Stimulated activated CD4-positive, alpha-beta T cell treated with anti-CD3 and anti-CD28 coated beads, Interleukin-12 subunit alpha, Interleukin-12 subunit beta, amount 100 ng/mL, for 48 hours (primary cell): ENCODE measurements at regions not wholly inside any gene's neighbourhood (a gene's known extent, or its start where the extent isn't known, plus 50 kb on each side); places are given as distances from the start of the nearest gene placed in this dataset.

Experiments used
- DNase-seq, 3 donors: peaks; one replicate each; pipeline ENCODE4 v3.0.0-alpha.2; 2020; ENCODE audit warnings: low read depth in 2 of 3, low spot score in 1 of 3

GRCh38 chr11:104451197-104451893 lies 287.4 kb upstream of the PDGFD start:
- DNase-seq = no peak

GRCh38 chr11:104443387-104443786 lies 279.4 kb upstream of the PDGFD start:
- DNase-seq = no peak

- DNase-seq = no peak
Measured at GRCh38 chr11:104442321-104442720, 278.4 kb upstream of the PDGFD start.

- DNase-seq = no peak
Measured at GRCh38 chr11:104435494-104435893, 271.5 kb upstream of the PDGFD start.

- no peak for DNase-seq
Measured at GRCh38 chr11:104433751-104434150, 269.8 kb upstream of the PDGFD start.

- no peak for DNase-seq
Measured at GRCh38 chr11:104432981-104433380, 269.0 kb upstream of the PDGFD start.

- no peak for DNase-seq
Measured at GRCh38 chr11:104432526-104432925, 268.6 kb upstream of the PDGFD start.

GRCh38 chr11:104422324-104422944 lies 258.5 kb upstream of the PDGFD start:
- no peak for DNase-seq

- no peak for DNase-seq
Measured at GRCh38 chr11:104410336-104410735, 246.4 kb upstream of the PDGFD start.

- DNase-seq = no peak
Measured at GRCh38 chr11:104408630-104409029, 244.7 kb upstream of the PDGFD start.

GRCh38 chr11:104405277-104405676 lies 241.3 kb upstream of the PDGFD start:
- no peak for DNase-seq

- DNase-seq = no peak
Measured at GRCh38 chr11:104404231-104405175, 240.6 kb upstream of the PDGFD start.

GRCh38 chr11:104402812-104403521 lies 239.0 kb upstream of the PDGFD start:
- no peak for DNase-seq

- DNase-seq = no peak
Measured at GRCh38 chr11:104394508-104394907, 230.6 kb upstream of the PDGFD start.

- DNase-seq = no peak
Measured at GRCh38 chr11:104390651-104391050, 226.7 kb upstream of the PDGFD start.

- DNase-seq = no peak
Measured at GRCh38 chr11:104385884-104386283, 221.9 kb upstream of the PDGFD start.

GRCh38 chr11:104380358-104380757 lies 216.4 kb upstream of the PDGFD start:
- no peak for DNase-seq

GRCh38 chr11:104372111-104372510 lies 208.2 kb upstream of the PDGFD start:
- no peak for DNase-seq

GRCh38 chr11:104370478-104370877 lies 206.5 kb upstream of the PDGFD start:
- DNase-seq = no peak

GRCh38 chr11:104369761-104370160 lies 205.8 kb upstream of the PDGFD start:
- no peak for DNase-seq

GRCh38 chr11:104366321-104366734 lies 202.4 kb upstream of the PDGFD start:
- DNase-seq = no peak
